ENCODE measurements at regions not wholly inside any gene's neighbourhood (a gene's known extent, or its start where the extent isn't known, plus 50 kb on each side); places are given as distances from the start of the nearest gene placed in this dataset.
"Not testable (repeated sequence)": the region's sequence is repeated elsewhere in the genome, so short reads cannot be mapped to it uniquely, and the experiment has no call there.

DNA sequence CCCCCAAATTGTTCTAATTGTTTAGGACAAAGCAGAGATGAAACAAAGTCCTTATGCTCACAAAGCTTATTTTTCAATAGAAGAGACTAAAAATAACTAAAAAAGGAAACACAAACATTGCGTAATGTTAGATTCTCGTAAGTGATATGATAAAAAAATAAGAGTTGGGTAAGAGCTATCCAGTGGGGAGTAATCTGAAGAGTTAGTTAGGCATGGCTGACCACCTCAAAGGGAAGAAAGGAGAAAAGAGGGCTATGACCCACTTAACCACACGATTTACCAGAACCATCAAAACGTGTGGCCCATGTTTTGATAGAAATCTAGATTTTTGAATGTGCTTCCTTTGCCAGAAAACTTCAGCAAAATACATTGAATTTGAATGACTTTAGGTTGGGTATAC is 1296.8 kb upstream of the NUDT12 start:
- ChIA-PET POLR2A (no interaction called here), CTCF (no interaction called here)
- no peaks in the 10 kb centered on the region for H3K9me3 ChIP-seq (ENCODE audit: low read length)
- Mint-ChIP-seq H3K27me3 (no peaks in the 10 kb centered on the region), H3K4me1 (no peaks in the 10 kb centered on the region), H3K9me3 (peaks cover 2 to 25% (median 5%) of the 10 kb centered on the region in 5 donors), H3K27ac (no peak overlapping the region), H3K4me3 (no peak overlapping the region), H3K36me3 (no peaks in the 10 kb centered on the region)
- DNase-seq, result no peak
- no peaks in the 10 kb centered on the region for H3K36me3 ChIP-seq (ENCODE audit: insufficient read depth, low read length)
- no peak overlapping the region for H3K4me3 ChIP-seq (ENCODE audit: low read length)
- H3K4me1 ChIP-seq (ENCODE audit: insufficient read depth, low read length), result no peaks in the 10 kb centered on the region
- no peaks in the 10 kb centered on the region for H3K27me3 ChIP-seq (ENCODE audit: insufficient read depth, low read length, poor library complexity, severe bottlenecking)
- no peak overlapping the region for H3K27ac ChIP-seq (ENCODE audit: low read depth, low read length)

DNA sequence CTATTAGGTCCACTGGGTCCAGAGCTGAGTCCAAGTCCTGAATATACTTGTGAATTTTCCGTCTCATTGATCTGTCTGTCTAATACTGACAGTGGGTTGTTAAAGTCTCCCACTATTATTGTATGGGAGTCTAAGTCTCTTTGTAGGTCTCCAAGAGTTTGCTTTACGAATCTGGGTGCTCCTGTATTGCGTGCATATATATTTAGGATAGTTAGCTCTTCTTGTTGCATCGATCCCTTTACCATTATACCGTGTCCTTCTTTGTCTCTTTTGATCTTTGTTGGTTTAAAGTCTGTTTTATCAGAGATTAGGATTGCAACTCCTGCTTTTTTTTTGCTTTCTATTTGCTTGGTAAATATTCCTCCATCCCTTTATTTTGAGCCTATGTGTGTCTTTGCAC is 1289.5 kb upstream of the NUDT12 start:
- CTCF ChIA-PET; H3K4me1 ChIP-seq (ENCODE audit: insufficient read depth, low read length); H3K36me3 Mint-ChIP-seq; H3K9me3 ChIP-seq (ENCODE audit: low read length); H3K27me3 ChIP-seq (ENCODE audit: insufficient read depth, low read length, poor library complexity, severe bottlenecking); H3K4me3 ChIP-seq (ENCODE audit: low read length); H3K4me3 Mint-ChIP-seq; H3K27me3 Mint-ChIP-seq; H3K27ac ChIP-seq (ENCODE audit: low read depth, low read length); H3K27ac Mint-ChIP-seq; POLR2A ChIA-PET; DNase-seq; H3K4me1 Mint-ChIP-seq; H3K36me3 ChIP-seq (ENCODE audit: insufficient read depth, low read length): not testable (repeated sequence)
- H3K9me3 Mint-ChIP-seq, result peaks cover 10 to 28% (median 13%) of the 10 kb centered on the region in 5 donors

DNA sequence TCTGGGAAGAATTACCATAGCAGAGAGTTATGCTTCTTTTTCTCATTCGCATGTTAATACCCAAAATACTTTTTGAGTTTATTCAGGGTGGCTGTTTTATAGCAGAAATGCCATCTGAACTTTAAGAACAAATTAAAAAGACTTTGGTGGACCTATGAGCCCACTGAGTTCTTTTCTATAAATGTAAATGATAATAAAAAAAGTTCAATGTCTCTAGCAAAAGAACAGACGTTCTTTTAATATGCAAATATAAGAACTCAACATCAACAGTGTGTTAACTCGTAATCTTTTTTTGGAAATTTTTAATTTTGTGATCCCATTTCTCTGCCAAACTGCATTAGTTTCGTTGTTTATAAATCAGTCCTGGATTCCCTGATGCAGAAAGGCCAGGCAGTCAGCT is 1283.0 kb upstream of the NUDT12 start:
- Mint-ChIP-seq H3K9me3 (peaks cover 4 to 14% (median 5%) of the 10 kb centered on the region in 5 donors), H3K4me3 (no peak overlapping the region), H3K4me1 (no peaks in the 10 kb centered on the region), H3K27me3 (no peaks in the 10 kb centered on the region), H3K36me3 (no peaks in the 10 kb centered on the region), H3K27ac (no peak overlapping the region)
- no peaks in the 10 kb centered on the region for H3K4me1 ChIP-seq (ENCODE audit: insufficient read depth, low read length)
- H3K27ac ChIP-seq (ENCODE audit: low read depth, low read length), result no peak overlapping the region
- no peaks in the 10 kb centered on the region for H3K36me3 ChIP-seq (ENCODE audit: insufficient read depth, low read length)
- H3K4me3 ChIP-seq (ENCODE audit: low read length), result no peak overlapping the region
- ChIA-PET CTCF (no interaction called here), POLR2A (no interaction called here)
- no peaks in the 10 kb centered on the region for H3K27me3 ChIP-seq (ENCODE audit: insufficient read depth, low read length, poor library complexity, severe bottlenecking)
- DNase-seq, result no peak
- no peaks in the 10 kb centered on the region for H3K9me3 ChIP-seq (ENCODE audit: low read length)

DNA sequence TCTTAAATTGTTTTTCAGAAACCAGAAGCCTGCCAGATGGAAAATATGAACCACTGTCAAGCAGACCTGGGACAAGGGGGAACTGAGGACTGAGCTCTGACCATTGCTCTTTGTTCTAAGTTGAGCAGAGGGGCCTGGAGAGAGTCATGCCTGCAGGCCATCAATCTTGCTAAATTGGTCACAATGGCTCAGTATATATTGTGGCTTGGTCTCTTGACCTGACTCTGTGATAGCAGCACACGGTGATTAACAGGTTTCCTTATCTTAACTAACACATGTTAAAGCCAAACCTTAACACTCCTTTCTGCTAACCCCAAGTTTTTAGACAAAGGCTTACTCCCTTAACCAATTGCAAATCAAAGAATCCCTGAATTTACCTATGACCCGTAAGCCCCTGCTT is 1281.2 kb upstream of the NUDT12 start:
- peaks cover 0 to 9% (median 0%) of the 10 kb centered on the region in 5 donors for H3K9me3 Mint-ChIP-seq
- Histone ChIP-seq H3K36me3 (ENCODE audit: insufficient read depth, low read length) (no peaks in the 10 kb centered on the region), H3K4me3 (ENCODE audit: low read length) (no peak overlapping the region), H3K27ac (ENCODE audit: low read depth, low read length) (no peak overlapping the region), H3K9me3 (ENCODE audit: low read length) (no peaks in the 10 kb centered on the region), H3K27me3 (ENCODE audit: insufficient read depth, low read length, poor library complexity, severe bottlenecking) (no peaks in the 10 kb centered on the region), H3K4me1 (ENCODE audit: insufficient read depth, low read length) (no peaks in the 10 kb centered on the region)
- ChIA-PET POLR2A (no interaction called here), CTCF (no interaction called here)
- no peak overlapping the region for H3K27ac Mint-ChIP-seq
- no peak overlapping the region for H3K4me3 Mint-ChIP-seq
- no peaks in the 10 kb centered on the region for H3K4me1 Mint-ChIP-seq
- H3K27me3 Mint-ChIP-seq, result no peaks in the 10 kb centered on the region
- no peak for DNase-seq
- no peaks in the 10 kb centered on the region for H3K36me3 Mint-ChIP-seq

DNA sequence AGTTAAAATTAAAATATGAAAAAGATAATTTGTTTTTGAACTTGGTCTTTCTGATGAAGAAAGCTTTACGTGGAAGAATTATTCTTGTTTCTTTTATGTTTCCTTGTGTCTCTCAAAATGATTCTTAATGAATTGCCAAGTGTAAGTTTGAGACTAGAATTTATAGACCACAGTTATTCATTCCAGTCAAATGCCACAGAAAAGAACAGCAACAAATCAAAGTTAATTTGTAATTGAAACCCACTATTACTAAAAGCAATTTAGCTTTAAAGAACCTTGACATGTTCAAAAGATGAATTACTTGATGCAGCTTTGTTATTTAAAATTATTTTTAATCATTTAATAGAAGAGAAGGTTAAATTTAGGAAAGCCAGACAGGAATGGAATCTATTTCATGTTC is 1277.7 kb upstream of the NUDT12 start:
- Histone ChIP-seq H3K4me1 (ENCODE audit: insufficient read depth, low read length) (no peaks in the 10 kb centered on the region), H3K27ac (ENCODE audit: low read depth, low read length) (no peak overlapping the region), H3K9me3 (ENCODE audit: low read length) (no peaks in the 10 kb centered on the region), H3K4me3 (ENCODE audit: low read length) (no peak overlapping the region), H3K27me3 (ENCODE audit: insufficient read depth, low read length, poor library complexity, severe bottlenecking) (no peaks in the 10 kb centered on the region), H3K36me3 (ENCODE audit: insufficient read depth, low read length) (no peaks in the 10 kb centered on the region)
- ChIA-PET CTCF (no interaction called here), POLR2A (no interaction called here)
- H3K27me3 Mint-ChIP-seq, result no peaks in the 10 kb centered on the region
- no peak overlapping the region for H3K4me3 Mint-ChIP-seq
- no peaks in the 10 kb centered on the region for H3K4me1 Mint-ChIP-seq
- H3K36me3 Mint-ChIP-seq, result no peaks in the 10 kb centered on the region
- peaks cover 0 to 17% (median 3%) of the 10 kb centered on the region in 5 donors for H3K9me3 Mint-ChIP-seq
- no peak for DNase-seq
- H3K27ac Mint-ChIP-seq, result no peak overlapping the region

DNA sequence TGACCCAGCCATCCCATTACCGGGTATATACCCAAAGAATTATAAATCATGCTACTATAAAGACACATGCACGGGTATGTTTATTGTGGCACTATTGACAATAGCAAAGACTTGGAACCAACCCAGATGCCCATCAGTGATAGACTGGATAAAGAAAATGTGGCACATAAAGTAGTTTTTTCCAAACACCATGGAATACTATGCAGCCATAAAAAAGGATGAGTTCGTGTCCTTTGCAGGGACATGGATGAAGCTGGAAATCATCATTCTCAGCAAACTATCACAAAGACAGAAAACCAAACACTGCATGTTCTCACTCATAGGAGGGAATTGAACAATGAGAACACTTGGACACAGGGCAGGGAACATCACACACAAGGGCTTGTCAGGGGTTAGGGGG is 1268.9 kb upstream of the NUDT12 start:
- H3K27me3 Mint-ChIP-seq; H3K36me3 Mint-ChIP-seq; CTCF ChIA-PET; H3K36me3 ChIP-seq (ENCODE audit: insufficient read depth, low read length); POLR2A ChIA-PET; H3K4me3 Mint-ChIP-seq; H3K27ac Mint-ChIP-seq; H3K4me1 ChIP-seq (ENCODE audit: insufficient read depth, low read length); H3K27me3 ChIP-seq (ENCODE audit: insufficient read depth, low read length, poor library complexity, severe bottlenecking); DNase-seq; H3K4me3 ChIP-seq (ENCODE audit: low read length); H3K9me3 ChIP-seq (ENCODE audit: low read length); H3K4me1 Mint-ChIP-seq; H3K27ac ChIP-seq (ENCODE audit: low read depth, low read length): not testable (repeated sequence)
- peaks cover 15 to 35% (median 19%) of the 10 kb centered on the region in 5 donors for H3K9me3 Mint-ChIP-seq

DNA sequence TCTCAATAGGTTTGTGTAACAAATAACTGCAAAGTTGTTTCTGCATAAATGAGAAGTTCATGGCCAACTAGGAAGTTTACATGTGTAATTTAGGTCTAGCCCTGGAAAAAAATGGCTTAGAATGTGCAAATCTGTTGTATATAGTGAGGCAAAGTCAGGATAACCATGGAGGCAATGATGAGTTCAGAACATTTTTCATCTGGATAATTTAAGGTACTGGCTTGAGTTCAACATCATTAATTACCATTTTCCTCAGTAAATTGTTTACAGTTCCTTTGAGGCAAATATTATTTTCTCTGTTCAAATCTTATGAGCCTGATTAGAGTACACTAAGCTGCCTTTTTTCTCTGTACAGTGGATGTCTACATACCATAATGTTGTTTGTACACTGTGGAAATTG is 1259.0 kb upstream of the NUDT12 start:
- Mint-ChIP-seq H3K4me3 (no peak overlapping the region), H3K27ac (no peak overlapping the region), H3K4me1 (no peaks in the 10 kb centered on the region), H3K36me3 (no peaks in the 10 kb centered on the region), H3K27me3 (no peaks in the 10 kb centered on the region), H3K9me3 (peaks cover 4 to 20% (median 13%) of the 10 kb centered on the region in 5 donors)
- no peak for DNase-seq
- H3K4me3 ChIP-seq (ENCODE audit: low read length), result no peak overlapping the region
- H3K27me3 ChIP-seq (ENCODE audit: insufficient read depth, low read length, poor library complexity, severe bottlenecking), result no peaks in the 10 kb centered on the region
- H3K36me3 ChIP-seq (ENCODE audit: insufficient read depth, low read length), result no peaks in the 10 kb centered on the region
- H3K27ac ChIP-seq (ENCODE audit: low read depth, low read length), result no peak overlapping the region
- CTCF ChIA-PET, result no interaction called here
- no peaks in the 10 kb centered on the region for H3K4me1 ChIP-seq (ENCODE audit: insufficient read depth, low read length)
- POLR2A ChIA-PET, result no interaction called here
- H3K9me3 ChIP-seq (ENCODE audit: low read length), result no peaks in the 10 kb centered on the region

DNA sequence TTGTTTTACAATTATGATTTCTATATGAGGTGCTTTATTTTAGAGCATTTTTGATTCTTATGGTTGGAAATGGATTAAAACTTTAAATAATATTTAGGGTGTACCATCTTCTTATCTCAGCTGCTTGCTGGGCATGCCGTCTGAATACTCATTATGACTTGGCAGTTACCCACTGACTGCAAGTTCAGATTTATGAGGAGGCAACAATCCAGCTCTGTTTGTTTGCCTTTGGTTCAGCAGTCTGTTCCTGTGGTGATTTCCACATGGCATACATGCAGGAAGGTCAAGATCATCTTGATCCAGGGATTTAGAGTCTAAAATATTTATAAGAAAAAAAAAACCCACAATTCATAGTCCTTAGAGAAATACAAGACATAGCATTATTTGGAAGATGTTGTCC is 1254.5 kb upstream of the NUDT12 start:
- Mint-ChIP-seq H3K27ac (no peak overlapping the region), H3K4me1 (no peaks in the 10 kb centered on the region), H3K27me3 (no peaks in the 10 kb centered on the region), H3K4me3 (no peak overlapping the region), H3K36me3 (no peaks in the 10 kb centered on the region), H3K9me3 (peaks cover 3 to 17% (median 10%) of the 10 kb centered on the region in 5 donors)
- no peak overlapping the region for H3K27ac ChIP-seq (ENCODE audit: low read depth, low read length)
- no peak overlapping the region for H3K4me3 ChIP-seq (ENCODE audit: low read length)
- H3K27me3 ChIP-seq (ENCODE audit: insufficient read depth, low read length, poor library complexity, severe bottlenecking), result no peaks in the 10 kb centered on the region
- DNase-seq, result no peak
- no peaks in the 10 kb centered on the region for H3K36me3 ChIP-seq (ENCODE audit: insufficient read depth, low read length)
- H3K9me3 ChIP-seq (ENCODE audit: low read length), result no peaks in the 10 kb centered on the region
- ChIA-PET POLR2A (no interaction called here), CTCF (no interaction called here)
- no peaks in the 10 kb centered on the region for H3K4me1 ChIP-seq (ENCODE audit: insufficient read depth, low read length)

DNA sequence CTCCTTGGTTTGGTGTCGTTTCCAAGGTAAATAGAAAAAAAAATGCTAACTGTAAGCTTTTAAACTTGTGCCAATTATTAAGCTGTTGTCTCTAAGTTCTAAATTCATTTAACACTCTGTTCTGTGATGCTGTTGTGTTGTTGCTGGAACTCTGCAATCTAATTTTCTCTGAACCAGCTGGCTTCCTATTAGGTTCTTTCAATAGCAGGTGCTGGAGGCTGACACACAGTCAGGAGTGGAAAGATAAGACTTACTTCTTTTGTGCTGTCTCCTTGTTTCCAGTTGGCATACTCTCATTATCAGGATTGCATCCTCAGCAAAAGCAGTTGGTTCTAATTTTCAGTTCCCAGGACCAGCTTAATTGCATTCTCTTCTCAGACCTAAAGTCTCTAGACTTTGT is 1252.6 kb upstream of the NUDT12 start:
- H3K36me3 Mint-ChIP-seq, result no peaks in the 10 kb centered on the region
- H3K4me3 Mint-ChIP-seq, result no peak overlapping the region
- H3K4me1 ChIP-seq (ENCODE audit: insufficient read depth, low read length), result no peaks in the 10 kb centered on the region
- CTCF ChIA-PET, result no interaction called here
- no peaks in the 10 kb centered on the region for H3K4me1 Mint-ChIP-seq
- no peaks in the 10 kb centered on the region for H3K27me3 Mint-ChIP-seq
- no peaks in the 10 kb centered on the region for H3K9me3 ChIP-seq (ENCODE audit: low read length)
- H3K36me3 ChIP-seq (ENCODE audit: insufficient read depth, low read length), result no peaks in the 10 kb centered on the region
- no peak overlapping the region for H3K4me3 ChIP-seq (ENCODE audit: low read length)
- no peak overlapping the region for H3K27ac ChIP-seq (ENCODE audit: low read depth, low read length)
- DNase-seq, result no peak
- POLR2A ChIA-PET, result no interaction called here
- no peak overlapping the region for H3K27ac Mint-ChIP-seq
- peaks cover 4 to 25% (median 13%) of the 10 kb centered on the region in 5 donors for H3K9me3 Mint-ChIP-seq
- H3K27me3 ChIP-seq (ENCODE audit: insufficient read depth, low read length, poor library complexity, severe bottlenecking), result no peaks in the 10 kb centered on the region

All from CD8-positive, alpha-beta memory T cell (primary cell).